ENCODE measurements at regions not wholly inside any gene's neighbourhood (a gene's known extent, or its start where the extent isn't known, plus 50 kb on each side); places are given as distances from the start of the nearest gene placed in this dataset.
"Not testable (repeated sequence)": the region's sequence is repeated elsewhere in the genome, so short reads cannot be mapped to it uniquely, and the experiment has no call there.

DNA sequence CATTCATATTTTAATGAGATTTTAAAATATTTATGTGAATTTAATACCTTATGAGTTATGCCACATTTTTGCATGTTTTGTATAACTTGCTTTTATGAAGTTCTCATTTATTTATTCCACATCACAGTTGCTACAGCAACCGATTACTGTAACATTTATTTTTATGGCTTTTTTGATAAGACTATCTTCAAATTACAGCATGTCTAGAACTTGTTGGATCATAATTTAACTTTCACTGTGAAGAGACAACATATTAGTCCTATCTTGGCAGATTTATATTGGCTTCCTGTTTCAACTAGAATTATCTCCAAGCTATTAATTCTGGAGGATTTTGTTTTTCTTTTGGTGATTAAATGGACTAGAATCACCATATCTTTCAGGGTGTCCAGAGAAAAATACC, 793.7 kb upstream of the SLITRK5 start:
- no peak for DNase-seq

- no peak for DNase-seq
Measured at GRCh38 chr13:86878781-86879180, 792.4 kb upstream of the SLITRK5 start.

- no peak for DNase-seq
Measured at GRCh38 chr13:86881390-86881789, 789.8 kb upstream of the SLITRK5 start.

DNA sequence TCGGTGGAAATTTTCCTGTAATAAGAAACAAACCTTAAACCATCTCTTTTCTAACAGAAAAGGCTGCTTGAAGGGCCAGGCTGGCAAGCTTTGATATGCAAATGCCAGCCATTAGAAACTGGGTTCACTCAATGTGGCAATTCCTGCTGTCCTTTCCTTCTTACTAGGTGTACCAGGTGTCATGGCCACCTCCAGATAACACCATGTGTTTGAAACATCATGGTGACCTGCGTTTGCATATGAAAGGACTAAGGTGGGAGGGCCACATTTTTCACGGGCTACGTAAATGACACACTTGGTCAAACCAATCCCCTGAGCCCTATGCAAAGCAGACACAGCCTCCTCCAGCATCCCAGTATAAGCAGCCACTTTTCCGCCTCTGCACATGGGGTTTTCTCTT, 789.1 kb upstream of the SLITRK5 start:
- no peak for DNase-seq

DNA sequence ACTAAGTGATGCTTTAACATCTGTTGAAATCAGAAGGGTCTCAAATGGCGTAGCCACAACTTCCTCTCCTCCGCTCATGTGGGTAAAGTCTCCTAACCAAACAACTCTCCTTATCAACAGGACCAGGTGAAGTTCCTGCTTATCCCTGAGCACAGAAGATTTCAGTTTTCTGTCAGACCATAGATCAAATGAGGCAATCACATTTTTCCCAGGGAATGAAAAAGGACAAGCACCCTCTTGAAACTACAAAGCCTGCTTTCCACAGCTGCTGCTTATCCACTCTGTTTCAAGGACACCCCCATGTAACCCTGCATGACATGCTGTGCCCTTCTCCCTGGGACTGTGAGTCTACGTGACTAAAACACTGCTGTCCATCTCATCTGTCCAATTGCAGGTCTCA, 788.3 kb upstream of the SLITRK5 start:
- DNase-seq, result no peak

- no peak for DNase-seq
Measured at GRCh38 chr13:86892330-86892729, 778.8 kb upstream of the SLITRK5 start.

DNA sequence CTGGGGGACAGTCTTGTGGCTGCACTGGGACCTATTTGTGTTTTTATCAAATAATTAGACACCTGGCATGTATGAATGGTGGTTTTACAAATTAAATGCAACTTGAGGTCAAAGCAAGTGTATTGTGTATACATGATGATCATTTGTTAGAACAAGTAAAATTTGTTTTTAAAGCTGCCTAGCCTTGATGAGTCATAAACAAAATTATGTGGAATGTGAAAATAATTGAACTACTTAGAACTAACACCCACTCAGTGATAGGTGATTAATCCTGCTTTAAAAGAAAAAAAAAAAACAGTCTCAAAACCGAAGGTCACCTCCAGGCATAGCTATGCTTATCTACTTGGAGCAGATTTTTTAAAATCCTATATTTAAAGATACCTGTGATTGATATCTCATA, 770.3 kb upstream of the SLITRK5 start:
- DNase-seq, result no peak

GRCh38 chr13:86906127-86906874, 764.9 kb upstream of the SLITRK5 start:
- DNase-seq, result no peak

GRCh38 chr13:86907156-86907555, 764.0 kb upstream of the SLITRK5 start:
- DNase-seq, result no peak

- DNase-seq, result no peak
Measured at GRCh38 chr13:86909318-86909717, 761.9 kb upstream of the SLITRK5 start.

DNA sequence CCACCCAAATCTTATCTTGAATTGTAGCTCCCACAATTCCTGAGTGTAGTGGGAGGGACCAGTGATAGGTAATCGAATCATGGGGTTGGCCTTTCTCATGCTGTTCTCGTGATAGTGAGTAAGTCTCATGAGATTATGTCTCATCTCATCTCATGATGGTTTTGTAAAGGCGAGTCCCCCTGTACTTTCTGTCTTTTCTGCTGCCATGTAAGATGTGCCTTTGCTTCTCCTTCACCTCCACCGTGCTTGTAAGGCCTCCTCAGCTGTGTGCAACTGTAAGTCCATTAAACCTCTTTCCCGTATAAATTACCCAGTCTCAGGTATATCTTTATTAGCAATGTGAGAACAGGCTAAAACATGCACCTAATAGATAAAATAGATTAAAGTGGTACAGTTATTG, 756.4 kb upstream of the SLITRK5 start:
- no peak for DNase-seq

DNA sequence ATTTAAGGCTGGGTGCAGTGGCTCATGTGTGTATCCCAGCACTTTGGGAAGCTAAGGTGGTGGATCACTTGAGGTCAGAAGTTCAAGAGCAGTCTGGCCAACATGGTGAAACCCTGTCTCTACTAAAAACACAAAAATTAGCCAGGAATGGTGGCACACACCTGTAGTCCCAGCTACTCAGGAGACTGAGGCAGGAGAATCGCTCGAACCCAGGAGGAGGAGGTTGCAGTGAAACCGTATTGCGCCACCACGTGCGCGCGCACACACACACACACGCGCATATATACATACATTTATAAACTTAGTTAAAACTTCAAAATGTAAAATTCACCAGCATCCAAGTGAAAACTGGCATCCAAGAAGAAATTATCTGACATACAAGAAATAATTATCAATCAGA, 753.7 kb upstream of the SLITRK5 start:
- DNase-seq, result not testable (repeated sequence)

- DNase-seq, result no peak
Measured at GRCh38 chr13:86918682-86919081, 752.5 kb upstream of the SLITRK5 start.

DNA sequence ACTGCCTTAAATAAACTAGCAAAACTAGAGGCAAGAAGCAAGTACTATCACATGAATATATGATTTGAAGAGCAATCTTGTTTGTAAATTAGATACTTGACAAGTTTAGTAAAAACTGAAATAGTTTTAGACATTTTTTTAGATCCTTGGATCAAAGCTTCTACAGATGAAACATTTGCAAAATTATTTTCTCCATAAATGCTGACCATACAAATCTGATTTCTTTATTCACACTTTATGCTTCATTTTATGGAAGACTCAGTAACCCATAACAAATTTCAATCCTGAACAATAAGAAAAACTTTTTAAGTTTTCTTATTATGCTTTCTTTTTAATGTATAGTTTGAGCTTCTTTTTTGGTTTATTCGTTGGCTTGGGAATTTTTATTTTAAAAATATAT, 750.2 kb upstream of the SLITRK5 start:
- no peak for DNase-seq

DNA sequence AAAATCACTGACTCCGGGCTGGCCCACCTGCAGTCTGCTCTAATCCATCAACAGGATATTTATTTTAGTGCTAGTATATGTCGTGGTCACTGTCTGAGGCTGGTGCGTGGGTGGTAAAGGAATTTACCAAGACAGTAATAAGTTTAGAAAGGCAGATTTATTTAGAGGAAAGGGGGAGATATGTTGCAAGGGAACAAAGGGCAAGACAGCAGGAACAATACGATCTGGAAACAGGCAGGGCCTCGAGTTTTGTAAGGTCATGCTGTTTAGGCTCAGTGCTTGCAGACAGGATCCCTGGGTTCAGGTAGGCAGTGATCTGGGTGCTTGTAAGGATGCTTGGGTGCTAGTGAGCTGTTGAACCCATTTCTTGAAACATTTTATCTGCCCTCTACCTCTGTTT, 748.2 kb upstream of the SLITRK5 start:
- no peak for DNase-seq

- DNase-seq, result not testable (repeated sequence)
Measured at GRCh38 chr13:86926916-86927315, 744.3 kb upstream of the SLITRK5 start.

- DNase-seq, result no peak
Measured at GRCh38 chr13:86932776-86933334, 738.3 kb upstream of the SLITRK5 start.

DNA sequence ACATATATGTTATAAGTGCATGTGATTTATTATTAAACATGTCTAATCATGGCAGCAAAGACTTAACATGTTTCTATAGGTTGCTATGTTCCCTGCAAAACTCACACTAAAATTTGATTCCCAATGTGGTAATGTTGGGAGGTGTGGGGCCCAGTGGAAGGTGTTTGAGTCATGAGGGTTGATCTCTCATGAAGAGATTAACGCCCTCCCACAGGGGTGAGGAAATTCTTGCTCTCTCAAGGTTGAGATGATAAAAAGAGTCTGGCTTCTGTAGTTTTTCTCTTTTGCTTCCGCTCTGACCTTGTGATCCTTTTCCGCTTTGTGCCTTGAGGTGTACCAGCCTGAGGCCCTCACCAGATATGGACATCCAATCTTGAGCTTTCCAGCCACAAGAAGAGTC, 737.5 kb upstream of the SLITRK5 start:
- no peak for DNase-seq

GRCh38 chr13:86937316-86937715, 733.9 kb upstream of the SLITRK5 start:
- no peak for DNase-seq

DNA sequence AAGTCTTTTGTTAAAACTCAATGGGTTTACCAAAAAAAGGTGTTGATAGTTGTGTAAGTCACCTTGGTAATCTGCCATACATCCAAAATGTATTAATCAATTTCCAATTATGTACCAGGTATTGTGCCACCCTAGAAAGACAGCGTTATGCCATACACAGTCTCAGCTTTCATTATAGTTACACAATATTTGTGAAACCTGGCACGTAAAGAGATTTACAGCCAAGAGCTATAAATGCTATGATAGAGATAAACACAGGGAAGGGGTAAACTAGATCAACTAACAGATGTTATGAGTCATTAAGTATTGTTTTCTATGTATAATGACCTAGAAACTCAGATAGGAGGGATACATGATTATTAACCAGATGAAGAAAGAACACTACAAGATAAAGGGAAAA, 725.6 kb upstream of the SLITRK5 start:
- no peak for DNase-seq

- DNase-seq, result no peak
Measured at GRCh38 chr13:86946734-86947133, 724.4 kb upstream of the SLITRK5 start.

GRCh38 chr13:86954341-86954740, 716.8 kb upstream of the SLITRK5 start:
- DNase-seq, result no peak

- no peak for DNase-seq
Measured at GRCh38 chr13:86960876-86961275, 710.3 kb upstream of the SLITRK5 start.

GRCh38 chr13:86974251-86974994, 696.7 kb upstream of the SLITRK5 start:
- no peak for DNase-seq

Measured in midbrain (tissue), 1 donor.